VCaP (cell line): ENCODE measurements at regions not wholly inside any gene's neighbourhood (a gene's known extent, or its start where the extent isn't known, plus 50 kb on each side); places are given as distances from the start of the nearest gene placed in this dataset.

Experiments used
- H3K27ac ChIP-seq: fragments of 450-650 bp; 2 replicates; pipeline ENCODE4 v1.5.1; 2017
- CTCF ChIP-seq: fragments of 450-650 bp; conservative IDR thresholded peaks from 2 replicates; pipeline ENCODE4 v1.5.1; 2017; ENCODE audit warnings: mild to moderate bottlenecking, moderate library complexity

GRCh38 chr3:153670577-153670976 is 450.6 kb upstream of the ARHGEF26 start:
- TF ChIP-seq CTCF = no peak
- peak overlapping the region; percentile 98; the same call in 1 of the 2 replicates for H3K27ac ChIP-seq

- H3K27ac ChIP-seq = no peak overlapping the region
- TF ChIP-seq CTCF = no peak
Observed at GRCh38 chr3:153673853-153674252, 447.3 kb upstream of the ARHGEF26 start.

GRCh38 chr3:153679714-153680113 is 441.5 kb upstream of the ARHGEF26 start:
- H3K27ac ChIP-seq = no peak overlapping the region
- no peak for TF ChIP-seq CTCF

- no peak for TF ChIP-seq CTCF
- H3K27ac ChIP-seq = no peak overlapping the region
Observed at GRCh38 chr3:153680526-153680925, 440.7 kb upstream of the ARHGEF26 start.

- no peak overlapping the region for H3K27ac ChIP-seq
- no peak for TF ChIP-seq CTCF
Observed at GRCh38 chr3:153681057-153681456, 440.1 kb upstream of the ARHGEF26 start.

- H3K27ac ChIP-seq = no peak overlapping the region
- TF ChIP-seq CTCF = no peak
Observed at GRCh38 chr3:153688301-153689120, 432.7 kb upstream of the ARHGEF26 start.

- no peak for TF ChIP-seq CTCF
- H3K27ac ChIP-seq = no peak overlapping the region
Observed at GRCh38 chr3:153693207-153693606, 428.0 kb upstream of the ARHGEF26 start.
